ENCODE measurements at regions not wholly inside any gene's neighbourhood (a gene's known extent, or its start where the extent isn't known, plus 50 kb on each side); places are given as distances from the start of the nearest gene placed in this dataset.

DNA sequence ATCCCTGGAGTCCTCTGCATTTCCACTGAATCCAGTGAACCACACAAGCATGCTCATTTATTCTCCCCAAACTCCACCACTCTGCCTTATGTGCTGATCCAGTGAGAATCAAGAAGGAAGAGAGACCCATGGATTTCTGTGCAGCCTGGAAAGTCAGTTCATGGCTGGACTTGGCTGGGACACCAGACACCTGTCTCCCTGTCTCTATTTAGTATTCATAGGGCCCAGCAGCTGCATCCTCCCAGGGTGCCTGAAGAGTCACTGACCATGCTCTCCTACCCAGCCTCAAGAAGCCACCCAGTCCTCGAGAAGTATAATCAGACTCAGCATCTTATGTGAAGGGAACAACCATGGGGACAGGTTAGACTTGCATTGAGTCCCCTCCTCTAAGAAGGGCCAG is 83.2 kb downstream of the ZNF280B start:
- no peak overlapping the region for H3K9ac ChIP-seq (ENCODE audit: low read depth in 1 of 2, low read length in 2 of 2)
- H3K9me3 ChIP-seq (ENCODE audit: control insufficient read depth in 2 of 2, low read length in 2 of 2): no peaks in the 10 kb centered on the region
- H3K36me3 ChIP-seq (ENCODE audit: control insufficient read depth in 2 of 2, insufficient read depth in 2 of 2, low read length in 2 of 2): no peaks in the 10 kb centered on the region
- H3K4me3 ChIP-seq (ENCODE audit: low read length in 2 of 2): no peak overlapping the region
- H3K27ac ChIP-seq (ENCODE audit: low read depth in 2 of 2, low read length in 2 of 2): no peak overlapping the region
- H3K27me3 ChIP-seq (ENCODE audit: control insufficient read depth in 2 of 2, insufficient read depth in 2 of 2, low read length in 2 of 2): peaks cover 2 to 3% of the 10 kb centered on the region in 2 donors
- no peaks in the 10 kb centered on the region for H3K4me1 ChIP-seq (ENCODE audit: control insufficient read depth in 2 of 2, insufficient read depth in 2 of 2, low read length in 2 of 2)

DNA sequence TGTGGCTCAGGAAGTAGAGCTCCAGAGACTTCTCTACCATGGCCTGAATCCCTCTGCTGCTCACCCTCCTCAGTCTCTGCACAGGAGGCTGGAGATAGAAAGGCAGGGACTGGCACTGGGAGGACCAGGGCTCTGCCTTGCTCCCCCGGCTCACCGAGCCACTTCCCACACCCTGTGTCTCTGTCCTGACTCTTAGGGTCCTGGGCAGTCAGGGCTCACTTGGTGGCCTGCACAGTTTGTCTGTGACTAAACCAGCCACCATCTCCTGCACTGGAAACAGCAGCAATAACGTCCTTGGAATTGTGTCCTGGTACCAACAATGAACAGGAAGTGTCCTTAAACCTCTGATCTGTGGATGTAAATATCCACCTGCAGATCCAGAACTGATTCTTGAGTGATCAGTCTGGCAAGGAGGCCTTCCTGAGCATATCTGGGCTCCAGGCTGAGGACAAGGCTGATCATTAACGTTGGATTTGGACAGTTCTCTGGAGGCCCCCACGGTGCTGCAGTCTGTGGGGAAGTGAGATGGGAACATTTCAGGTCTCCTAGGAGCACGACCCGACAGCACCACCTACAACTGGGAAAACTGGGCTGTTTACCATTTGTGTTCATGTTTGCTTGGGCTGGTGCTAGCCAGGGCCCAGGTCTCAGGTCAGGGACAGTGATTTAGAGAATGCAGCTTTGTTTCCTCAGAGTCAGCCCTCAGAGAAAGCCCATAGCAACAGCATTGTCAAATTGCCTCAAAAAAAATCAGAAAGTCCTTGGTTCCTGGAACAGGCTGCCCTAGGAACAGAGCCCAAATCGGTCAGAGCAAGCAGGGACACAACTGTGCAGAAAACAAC is 82.5 kb downstream of the ZNF280B start:
- Histone ChIP-seq H3K36me3 (ENCODE audit: control insufficient read depth in 2 of 2, insufficient read depth in 2 of 2, low read length in 2 of 2) (no peaks in the 10 kb centered on the region), H3K27me3 (ENCODE audit: control insufficient read depth in 2 of 2, insufficient read depth in 2 of 2, low read length in 2 of 2) (peaks cover 0 to 2% of the 10 kb centered on the region in 2 donors), H3K9ac (ENCODE audit: low read depth in 1 of 2, low read length in 2 of 2) (no peak overlapping the region), H3K4me3 (ENCODE audit: low read length in 2 of 2) (no peak overlapping the region), H3K9me3 (ENCODE audit: control insufficient read depth in 2 of 2, low read length in 2 of 2) (no peaks in the 10 kb centered on the region), H3K4me1 (ENCODE audit: control insufficient read depth in 2 of 2, insufficient read depth in 2 of 2, low read length in 2 of 2) (no peaks in the 10 kb centered on the region), H3K27ac (ENCODE audit: low read depth in 2 of 2, low read length in 2 of 2) (no peak overlapping the region)

DNA sequence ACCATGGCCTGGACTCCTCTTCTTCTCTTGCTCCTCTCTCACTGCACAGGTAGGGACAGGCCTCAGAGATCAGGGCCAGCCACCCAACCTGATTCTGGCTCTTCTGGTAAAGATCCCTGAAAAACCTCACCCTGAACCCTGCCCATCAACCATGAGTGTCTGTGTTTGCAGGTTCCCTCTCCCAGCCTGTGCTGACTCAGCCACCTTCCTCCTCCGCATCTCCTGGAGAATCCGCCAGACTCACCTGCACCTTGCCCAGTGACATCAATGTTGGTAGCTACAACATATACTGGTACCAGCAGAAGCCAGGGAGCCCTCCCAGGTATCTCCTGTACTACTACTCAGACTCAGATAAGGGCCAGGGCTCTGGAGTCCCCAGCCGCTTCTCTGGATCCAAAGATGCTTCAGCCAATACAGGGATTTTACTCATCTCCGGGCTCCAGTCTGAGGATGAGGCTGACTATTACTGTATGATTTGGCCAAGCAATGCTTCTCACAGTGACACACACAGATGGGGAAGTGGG is 80.9 kb downstream of the ZNF280B start:
- Histone ChIP-seq H3K4me1 (ENCODE audit: control insufficient read depth in 2 of 2, insufficient read depth in 2 of 2, low read length in 2 of 2) (no peaks in the 10 kb centered on the region), H3K9me3 (ENCODE audit: control insufficient read depth in 2 of 2, low read length in 2 of 2) (no peaks in the 10 kb centered on the region), H3K9ac (ENCODE audit: low read depth in 1 of 2, low read length in 2 of 2) (no peak overlapping the region), H3K27me3 (ENCODE audit: control insufficient read depth in 2 of 2, insufficient read depth in 2 of 2, low read length in 2 of 2) (peaks cover 0 to 4% of the 10 kb centered on the region in 2 donors), H3K36me3 (ENCODE audit: control insufficient read depth in 2 of 2, insufficient read depth in 2 of 2, low read length in 2 of 2) (no peaks in the 10 kb centered on the region), H3K27ac (ENCODE audit: low read depth in 2 of 2, low read length in 2 of 2) (no peak overlapping the region), H3K4me3 (ENCODE audit: low read length in 2 of 2) (no peak overlapping the region)

DNA sequence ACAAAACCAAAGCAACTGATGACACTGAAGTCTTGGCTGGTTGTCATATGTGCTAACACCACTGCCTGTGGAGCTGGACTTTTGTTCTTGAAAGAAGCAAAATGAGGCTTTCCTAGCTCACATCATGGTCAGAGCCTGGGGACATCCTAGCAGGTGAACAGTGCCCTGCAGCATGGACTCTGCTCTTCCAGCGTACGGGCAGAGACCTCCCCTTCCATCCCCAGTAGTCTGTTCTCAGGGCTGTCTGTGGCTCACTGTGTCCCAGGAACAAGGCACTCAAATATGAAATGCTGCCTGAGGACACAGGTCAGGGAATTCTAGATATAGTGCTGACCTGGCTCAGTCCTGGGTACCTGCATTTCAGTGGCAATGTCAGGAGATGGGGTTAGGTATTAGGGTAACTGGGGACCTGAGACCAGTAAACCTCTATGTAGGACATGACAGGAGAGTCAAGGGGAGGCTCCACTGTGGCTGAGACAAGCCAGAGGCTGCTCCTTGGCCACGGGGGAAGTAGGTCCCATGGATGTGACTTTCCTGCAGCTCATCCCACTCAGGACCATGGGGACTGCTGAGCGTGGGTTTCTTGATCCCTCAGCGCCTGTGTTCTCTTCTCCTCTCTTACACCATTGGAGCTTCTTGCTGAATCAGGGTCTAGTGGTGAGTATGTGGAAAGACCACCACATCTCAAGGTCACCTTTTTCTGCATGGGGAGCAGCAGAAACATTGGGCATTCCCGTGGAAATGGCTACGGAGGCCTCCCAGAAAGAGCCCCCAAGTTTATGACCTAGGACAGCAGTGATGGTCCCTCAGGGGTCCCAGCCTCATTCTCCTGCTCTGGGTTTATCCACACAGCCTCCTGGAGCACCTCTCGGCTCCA is 80.1 kb downstream of the ZNF280B start:
- H3K27me3 ChIP-seq (ENCODE audit: control insufficient read depth in 2 of 2, insufficient read depth in 2 of 2, low read length in 2 of 2): peaks cover 0 to 4% of the 10 kb centered on the region in 2 donors

DNA sequence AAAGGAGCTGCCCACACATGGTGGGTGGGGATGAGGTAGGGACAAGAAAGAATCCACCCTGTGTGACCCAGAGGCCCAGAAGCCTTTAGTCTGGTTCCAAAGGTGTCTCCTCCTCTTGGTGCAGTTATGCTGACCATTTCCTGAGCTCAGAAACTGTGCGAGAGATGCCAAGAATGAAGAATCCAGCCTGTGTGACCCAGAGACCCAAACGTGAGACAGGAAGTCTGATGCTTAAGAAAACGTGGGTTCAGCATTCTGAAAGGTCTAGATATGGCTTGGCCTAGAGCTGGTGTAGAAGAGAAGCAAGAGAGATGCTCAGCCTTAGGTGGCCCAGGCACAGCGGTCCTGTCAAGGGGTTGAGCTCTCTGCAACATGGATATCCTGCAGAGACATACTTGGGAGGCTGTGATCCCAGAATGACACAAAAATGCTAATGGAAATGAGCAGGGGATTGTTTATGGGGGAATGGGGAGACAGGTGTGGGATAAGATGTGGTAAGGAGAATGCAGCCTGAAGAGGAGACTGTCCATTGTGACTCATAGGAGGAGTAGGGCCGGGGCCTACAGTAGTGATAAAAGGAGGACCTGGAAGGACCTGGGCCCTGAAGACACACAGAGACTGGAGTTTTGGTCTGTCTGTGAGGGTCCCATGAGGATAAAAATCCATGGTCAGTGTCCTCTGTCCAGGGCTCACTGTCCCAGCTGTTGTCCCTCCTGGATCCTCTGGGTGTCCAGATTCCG is 79.0 kb downstream of the ZNF280B start:
- Histone ChIP-seq H3K9ac (ENCODE audit: low read depth in 1 of 2, low read length in 2 of 2) (no peak overlapping the region), H3K36me3 (ENCODE audit: control insufficient read depth in 2 of 2, insufficient read depth in 2 of 2, low read length in 2 of 2) (no peaks in the 10 kb centered on the region), H3K27ac (ENCODE audit: low read depth in 2 of 2, low read length in 2 of 2) (no peak overlapping the region), H3K9me3 (ENCODE audit: control insufficient read depth in 2 of 2, low read length in 2 of 2) (no peaks in the 10 kb centered on the region), H3K4me1 (ENCODE audit: control insufficient read depth in 2 of 2, insufficient read depth in 2 of 2, low read length in 2 of 2) (no peaks in the 10 kb centered on the region), H3K4me3 (ENCODE audit: low read length in 2 of 2) (no peak overlapping the region), H3K27me3 (ENCODE audit: control insufficient read depth in 2 of 2, insufficient read depth in 2 of 2, low read length in 2 of 2) (peaks cover 0 to 4% of the 10 kb centered on the region in 2 donors)

More for the DNA sequence above, 80.1 kb downstream of the ZNF280B start:
- no peaks in the 10 kb centered on the region for H3K9me3 ChIP-seq (ENCODE audit: control insufficient read depth in 2 of 2, low read length in 2 of 2)
- H3K9ac ChIP-seq (ENCODE audit: low read depth in 1 of 2, low read length in 2 of 2): no peak overlapping the region
- no peak overlapping the region for H3K27ac ChIP-seq (ENCODE audit: low read depth in 2 of 2, low read length in 2 of 2)
- no peaks in the 10 kb centered on the region for H3K36me3 ChIP-seq (ENCODE audit: control insufficient read depth in 2 of 2, insufficient read depth in 2 of 2, low read length in 2 of 2)
- H3K4me3 ChIP-seq (ENCODE audit: low read length in 2 of 2): no peak overlapping the region
- H3K4me1 ChIP-seq (ENCODE audit: control insufficient read depth in 2 of 2, insufficient read depth in 2 of 2, low read length in 2 of 2): no peaks in the 10 kb centered on the region

DNA sequence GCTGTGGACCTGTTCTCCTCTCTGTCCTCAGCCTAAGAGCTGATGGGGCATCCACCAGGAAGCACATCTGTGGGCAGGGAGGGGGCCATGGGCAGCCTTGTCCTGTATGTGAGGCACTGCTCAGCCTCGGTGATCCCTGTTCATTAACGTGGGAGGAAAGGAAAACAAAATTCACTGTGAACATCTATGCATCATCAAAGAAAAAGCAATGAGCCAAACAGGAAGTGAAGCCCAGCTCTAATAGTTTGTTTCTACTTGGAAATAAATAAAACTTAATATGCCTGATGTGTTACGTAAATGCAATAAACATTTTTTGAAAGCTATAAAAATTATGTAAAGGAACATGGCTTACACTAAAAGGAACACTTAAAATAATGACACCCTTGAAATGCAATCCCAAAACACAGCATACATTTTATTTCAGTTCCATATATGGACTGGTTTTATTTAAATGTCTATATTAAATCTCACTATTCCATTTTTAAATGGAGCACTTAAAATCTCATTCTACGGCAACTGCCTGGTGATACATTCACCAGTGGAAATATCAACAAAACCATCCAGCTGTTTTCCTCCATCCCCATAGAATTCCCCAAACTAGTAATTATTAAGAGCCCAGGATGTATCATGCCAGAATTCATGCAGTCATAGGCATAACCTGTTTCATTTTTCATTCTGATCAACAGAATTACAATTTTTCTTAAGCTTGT is 78.3 kb downstream of the ZNF280B start:
- Histone ChIP-seq H3K9me3 (ENCODE audit: control insufficient read depth in 2 of 2, low read length in 2 of 2) (no peaks in the 10 kb centered on the region), H3K27me3 (ENCODE audit: control insufficient read depth in 2 of 2, insufficient read depth in 2 of 2, low read length in 2 of 2) (peaks cover 0 to 4% of the 10 kb centered on the region in 2 donors), H3K27ac (ENCODE audit: low read depth in 2 of 2, low read length in 2 of 2) (no peak overlapping the region), H3K36me3 (ENCODE audit: control insufficient read depth in 2 of 2, insufficient read depth in 2 of 2, low read length in 2 of 2) (no peaks in the 10 kb centered on the region), H3K4me3 (ENCODE audit: low read length in 2 of 2) (no peak overlapping the region), H3K4me1 (ENCODE audit: control insufficient read depth in 2 of 2, insufficient read depth in 2 of 2, low read length in 2 of 2) (no peaks in the 10 kb centered on the region), H3K9ac (ENCODE audit: low read depth in 1 of 2, low read length in 2 of 2) (no peak overlapping the region)

DNA sequence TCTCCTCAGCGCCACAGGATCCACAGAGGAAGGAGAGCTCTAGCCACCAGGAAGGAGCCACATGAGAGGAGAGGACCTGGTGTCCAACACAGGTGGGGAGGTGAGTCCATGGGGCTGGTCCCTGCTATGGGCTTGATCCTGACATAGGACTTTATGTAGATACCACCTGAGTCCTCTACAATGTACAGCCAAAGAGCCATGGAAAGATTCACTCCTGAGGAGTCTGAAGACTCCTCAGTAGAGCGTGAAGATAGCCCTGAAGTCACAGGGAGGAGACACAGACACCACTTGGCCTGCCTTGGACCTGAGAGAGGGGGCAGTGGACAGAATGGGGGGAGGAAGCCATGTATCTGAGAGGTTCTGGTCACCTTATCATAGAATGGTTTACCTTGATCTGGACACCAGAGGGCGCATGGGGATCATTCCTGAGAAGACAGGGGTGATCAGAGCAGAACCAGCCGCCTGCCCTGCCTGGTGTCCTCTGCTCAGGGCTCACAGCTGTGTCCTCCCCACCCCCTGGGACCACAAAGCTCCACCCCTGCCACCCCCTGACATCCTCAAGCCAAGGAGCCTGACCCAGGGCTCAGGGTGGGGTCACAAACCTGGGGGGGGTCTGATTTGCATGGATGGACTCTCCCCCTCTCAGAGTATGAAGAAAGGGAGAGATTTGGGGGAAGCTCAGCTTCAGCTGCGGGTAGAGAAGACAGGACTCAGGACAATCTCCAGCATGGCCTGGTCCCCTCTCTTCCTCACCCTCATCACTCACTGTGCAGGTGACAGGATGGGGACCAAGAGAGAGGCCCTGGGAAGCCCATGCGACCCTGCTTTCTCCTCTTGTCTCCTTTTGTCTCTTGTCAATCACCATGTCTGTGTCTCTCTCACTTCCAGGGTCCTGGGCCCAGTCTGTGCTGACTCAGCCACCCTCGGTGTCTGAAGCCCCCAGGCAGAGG is 77.0 kb downstream of the ZNF280B start:
- H3K9ac ChIP-seq (ENCODE audit: low read depth in 1 of 2, low read length in 2 of 2): no peak overlapping the region
- no peak overlapping the region for H3K27ac ChIP-seq (ENCODE audit: low read depth in 2 of 2, low read length in 2 of 2)
- H3K4me1 ChIP-seq (ENCODE audit: control insufficient read depth in 2 of 2, insufficient read depth in 2 of 2, low read length in 2 of 2): no peaks in the 10 kb centered on the region
- H3K4me3 ChIP-seq (ENCODE audit: low read length in 2 of 2): no peak overlapping the region
- no peaks in the 10 kb centered on the region for H3K36me3 ChIP-seq (ENCODE audit: control insufficient read depth in 2 of 2, insufficient read depth in 2 of 2, low read length in 2 of 2)
- no peaks in the 10 kb centered on the region for H3K9me3 ChIP-seq (ENCODE audit: control insufficient read depth in 2 of 2, low read length in 2 of 2)
- H3K27me3 ChIP-seq (ENCODE audit: control insufficient read depth in 2 of 2, insufficient read depth in 2 of 2, low read length in 2 of 2): peaks cover 0 to 4% of the 10 kb centered on the region in 2 donors

DNA sequence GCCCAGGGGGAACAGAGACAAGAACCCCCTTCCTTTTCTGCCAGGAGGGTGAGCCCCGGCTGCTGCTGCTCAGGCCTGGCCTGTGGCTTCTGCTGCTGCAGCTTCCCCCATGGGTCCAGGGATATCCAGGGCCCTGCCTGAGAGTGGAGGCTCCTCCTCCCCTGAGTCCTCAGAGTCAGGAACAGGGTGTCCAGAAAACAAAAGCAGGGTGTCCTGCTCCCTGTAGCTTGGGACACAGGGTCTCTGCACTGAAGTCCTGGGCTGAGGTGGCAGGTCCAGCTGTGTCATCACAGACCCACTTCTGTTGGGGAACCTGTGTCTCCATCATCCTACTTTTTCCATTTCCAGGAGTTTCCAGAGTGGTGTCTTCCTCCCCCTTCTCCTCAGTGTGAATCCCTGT is 76.1 kb downstream of the ZNF280B start:
- peaks cover 0 to 4% of the 10 kb centered on the region in 2 donors for H3K27me3 ChIP-seq (ENCODE audit: control insufficient read depth in 2 of 2, insufficient read depth in 2 of 2, low read length in 2 of 2)
- H3K4me1 ChIP-seq (ENCODE audit: control insufficient read depth in 2 of 2, insufficient read depth in 2 of 2, low read length in 2 of 2): no peaks in the 10 kb centered on the region
- no peak overlapping the region for H3K4me3 ChIP-seq (ENCODE audit: low read length in 2 of 2)
- no peaks in the 10 kb centered on the region for H3K36me3 ChIP-seq (ENCODE audit: control insufficient read depth in 2 of 2, insufficient read depth in 2 of 2, low read length in 2 of 2)
- H3K27ac ChIP-seq (ENCODE audit: low read depth in 2 of 2, low read length in 2 of 2): no peak overlapping the region
- no peak overlapping the region for H3K9ac ChIP-seq (ENCODE audit: low read depth in 1 of 2, low read length in 2 of 2)
- H3K9me3 ChIP-seq (ENCODE audit: control insufficient read depth in 2 of 2, low read length in 2 of 2): no peaks in the 10 kb centered on the region

Data from mucosa of rectum (tissue), 2 donors.